BJ (cell line): ENCODE measurements at regions not wholly inside any gene's neighbourhood (a gene's known extent, or its start where the extent isn't known, plus 50 kb on each side); places are given as distances from the start of the nearest gene placed in this dataset.

Source experiments
- CTCF ChIA-PET: fragments of 350-600 bp; formaldehyde crosslinking; extraction: SDS; loops from one replicate; lab custom pipeline; 2021; ENCODE audit warnings: antibody characterized with exemption, inconsistent platforms; lab: Yijun Ruan, JAX
- POLR2A ChIA-PET: fragments of 300-600 bp; sonication (Branson Sonifier 250); formaldehyde crosslinking; extraction: SDS; loops from one replicate; lab custom pipeline; 2021; ENCODE audit warnings: antibody characterized with exemption; lab: Charles Lee
- DNase-seq: peaks from one replicate; pipeline ENCODE4 v3.0.0-alpha.2; 2011; ENCODE audit warnings: low read depth
- H3K27me3 ChIP-seq: 2 replicates; pipeline ENCODE4 v1.6.0; 2011; ENCODE audit warnings: low read length; ENCODE audit not compliant: control insufficient read depth, insufficient read depth
- H3K36me3 ChIP-seq: 2 replicates; pipeline ENCODE4 v1.5.1; 2011; ENCODE audit warnings: low read length; ENCODE audit not compliant: control insufficient read depth, insufficient read depth
- H3K4me3 ChIP-seq: 2 replicates; pipeline ENCODE4 v1.5.1; 2011; ENCODE audit warnings: low read depth, mild to moderate bottlenecking, control low read depth, low read length
- CTCF ChIP-seq: IDR thresholded peaks from 2 replicates; pipeline ENCODE4 v1.5.1; 2011; ENCODE audit warnings: low read depth, mild to moderate bottlenecking, control low read depth, inconsistent platforms, low read length, moderate library complexity; ENCODE audit not compliant: insufficient read depth

GRCh38 chr4:181870326-181870725 lies 372.9 kb upstream of the TENM3 start:
- no peaks in the 10 kb centered on the region for H3K36me3 ChIP-seq
- CTCF ChIA-PET = no interaction called here
- no peak for DNase-seq
- H3K27me3 ChIP-seq = no peaks in the 10 kb centered on the region
- H3K4me3 ChIP-seq = no peak overlapping the region
- no peak for TF ChIP-seq CTCF
- POLR2A ChIA-PET = no interaction called here

- POLR2A ChIA-PET = no interaction called here
Measured at GRCh38 chr4:181874602-181875001, 368.6 kb upstream of the TENM3 start.

GRCh38 chr4:181877329-181877848 lies 365.8 kb upstream of the TENM3 start:
- Histone ChIP-seq H3K27me3 (no peaks in the 10 kb centered on the region), H3K36me3 (no peaks in the 10 kb centered on the region), H3K4me3 (no peak overlapping the region)
- POLR2A ChIA-PET = interaction anchor here (0.6 kb wide), 1 partner anchor 35 kb away, joined by 5 read pairs; no protein-coding TSS in a partner anchor
- DNase-seq = no peak
- TF ChIP-seq CTCF = no peak
- CTCF ChIA-PET = no interaction called here

More at GRCh38 chr4:181874602-181875001, 368.6 kb upstream of the TENM3 start:
- H3K4me3 ChIP-seq = no peak overlapping the region
- no peak for DNase-seq
- no peaks in the 10 kb centered on the region for H3K36me3 ChIP-seq
- no peaks in the 10 kb centered on the region for H3K27me3 ChIP-seq
- no peak for TF ChIP-seq CTCF
- CTCF ChIA-PET = no interaction called here

- CTCF ChIA-PET = no interaction called here
- TF ChIP-seq CTCF = no peak
- POLR2A ChIA-PET = no interaction called here
- DNase-seq = no peak
- H3K36me3 ChIP-seq = no peaks in the 10 kb centered on the region
- no peaks in the 10 kb centered on the region for H3K27me3 ChIP-seq
- no peak overlapping the region for H3K4me3 ChIP-seq
Measured at GRCh38 chr4:181890031-181890430, 353.2 kb upstream of the TENM3 start.

GRCh38 chr4:181890911-181891310 lies 352.3 kb upstream of the TENM3 start:
- Histone ChIP-seq H3K27me3 (no peaks in the 10 kb centered on the region), H3K36me3 (no peaks in the 10 kb centered on the region), H3K4me3 (no peak overlapping the region)
- ChIA-PET CTCF (no interaction called here), POLR2A (no interaction called here)
- no peak for DNase-seq
- no peak for TF ChIP-seq CTCF
